RWPE2 (cell line): ENCODE measurements at regions not wholly inside any gene's neighbourhood (a gene's known extent, or its start where the extent isn't known, plus 50 kb on each side); places are given as distances from the start of the nearest gene placed in this dataset.

Experiments used
- ATAC-seq: fragments of 200-7000 bp; cut with Tn5 transposase; 3 replicates; pipeline ENCODE4 v1.9.1; 2021; ENCODE audit warnings: low read depth
- DNase-seq: peaks from one replicate; pipeline ENCODE4 v3.0.0-alpha.2; 2020; ENCODE audit warnings: low spot score
- H3K27ac ChIP-seq: fragments of 450-650 bp; 2 replicates; pipeline ENCODE4 v1.5.1; 2017; ENCODE audit warnings: mild to moderate bottlenecking; ENCODE audit not compliant: poor library complexity, severe bottlenecking
- H3K27me3 ChIP-seq: fragments of 250-450 bp; sonication (Bioruptor Pico); 2 replicates; pipeline ENCODE4 v1.5.1; 2021; ENCODE audit warnings: mild to moderate bottlenecking, moderate library complexity; ENCODE audit not compliant: insufficient read depth, poor library complexity, severe bottlenecking
- H3K36me3 ChIP-seq: fragments of 250-450 bp; sonication (Bioruptor Pico); 2 replicates; pipeline ENCODE4 v1.5.1; 2020; ENCODE audit warnings: low read depth, mild to moderate bottlenecking, moderate library complexity
- H3K4me1 ChIP-seq: fragments of 250-450 bp; sonication (Bioruptor Pico); 2 replicates; pipeline ENCODE4 v1.5.1; 2021; ENCODE audit warnings: mild to moderate bottlenecking, moderate library complexity; ENCODE audit not compliant: insufficient read depth, poor library complexity, severe bottlenecking
- H3K4me3 ChIP-seq: fragments of 250-450 bp; sonication (Bioruptor Pico); 2 replicates; pipeline ENCODE4 v1.5.1; 2021; ENCODE audit warnings: mild to moderate bottlenecking, moderate library complexity; ENCODE audit not compliant: severe bottlenecking
- H3K9me3 ChIP-seq: fragments of 250-450 bp; sonication (Bioruptor Pico); 2 replicates; pipeline ENCODE4 v1.5.1; 2021; ENCODE audit warnings: mild to moderate bottlenecking, moderate library complexity; ENCODE audit not compliant: severe bottlenecking
- TF ChIP-seq, protein P1 (sequence below): fragments of 450-650 bp; IDR thresholded peaks from one replicate; pipeline ENCODE4 v1.5.1; 2017; ENCODE audit warnings: mild to moderate bottlenecking, moderate library complexity; ENCODE audit not compliant: poor library complexity, severe bottlenecking

DNA sequence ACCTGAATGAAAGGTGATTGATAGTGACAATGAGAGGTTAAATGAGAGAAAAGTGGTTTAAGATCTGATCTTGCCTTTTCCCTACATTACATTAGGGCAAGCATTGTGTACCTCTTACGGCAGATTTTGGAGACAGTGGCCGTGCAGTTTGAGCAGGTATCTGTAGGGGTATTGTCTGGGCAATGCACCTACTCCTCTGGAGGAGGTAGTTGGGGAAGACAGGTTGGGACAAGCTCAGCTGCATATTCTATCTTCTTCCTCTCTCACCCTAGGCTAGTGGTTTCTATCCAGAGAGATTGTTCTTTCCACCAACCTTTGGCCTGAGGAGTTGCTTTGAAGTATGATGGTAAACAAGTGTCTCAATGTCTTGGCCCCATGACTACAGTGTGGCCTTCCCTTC lies 323.2 kb downstream of the CYP26B1 start:
- no peak overlapping the region for H3K27ac ChIP-seq
- no peak overlapping the region for H3K4me3 ChIP-seq
- no peak for ATAC-seq
- DNase-seq = no peak
- TF ChIP-seq, protein P1, sequence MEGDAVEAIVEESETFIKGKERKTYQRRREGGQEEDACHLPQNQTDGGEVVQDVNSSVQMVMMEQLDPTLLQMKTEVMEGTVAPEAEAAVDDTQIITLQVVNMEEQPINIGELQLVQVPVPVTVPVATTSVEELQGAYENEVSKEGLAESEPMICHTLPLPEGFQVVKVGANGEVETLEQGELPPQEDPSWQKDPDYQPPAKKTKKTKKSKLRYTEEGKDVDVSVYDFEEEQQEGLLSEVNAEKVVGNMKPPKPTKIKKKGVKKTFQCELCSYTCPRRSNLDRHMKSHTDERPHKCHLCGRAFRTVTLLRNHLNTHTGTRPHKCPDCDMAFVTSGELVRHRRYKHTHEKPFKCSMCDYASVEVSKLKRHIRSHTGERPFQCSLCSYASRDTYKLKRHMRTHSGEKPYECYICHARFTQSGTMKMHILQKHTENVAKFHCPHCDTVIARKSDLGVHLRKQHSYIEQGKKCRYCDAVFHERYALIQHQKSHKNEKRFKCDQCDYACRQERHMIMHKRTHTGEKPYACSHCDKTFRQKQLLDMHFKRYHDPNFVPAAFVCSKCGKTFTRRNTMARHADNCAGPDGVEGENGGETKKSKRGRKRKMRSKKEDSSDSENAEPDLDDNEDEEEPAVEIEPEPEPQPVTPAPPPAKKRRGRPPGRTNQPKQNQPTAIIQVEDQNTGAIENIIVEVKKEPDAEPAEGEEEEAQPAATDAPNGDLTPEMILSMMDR = no peak
- H3K4me1 ChIP-seq = no peaks in the 10 kb centered on the region
- H3K36me3 ChIP-seq = no peaks in the 10 kb centered on the region
- no peaks in the 10 kb centered on the region for H3K27me3 ChIP-seq
- no peaks in the 10 kb centered on the region for H3K9me3 ChIP-seq

DNA sequence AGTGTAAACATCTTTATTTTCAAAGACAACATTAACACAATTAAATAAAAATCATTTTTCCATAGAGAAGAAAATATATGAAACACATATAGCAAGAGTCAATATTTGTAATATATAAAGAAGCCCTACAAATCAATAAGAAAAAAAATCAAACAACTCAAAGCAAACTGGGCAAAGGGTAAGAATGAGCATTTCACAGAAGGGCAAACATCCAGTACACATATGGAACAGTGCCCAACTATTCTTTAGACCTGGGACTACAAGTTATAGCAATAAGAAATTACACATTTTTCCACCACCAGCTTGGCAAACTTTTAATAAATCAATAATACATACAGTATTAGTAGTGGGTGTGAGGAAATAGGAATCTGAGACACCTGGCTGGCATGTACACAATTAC lies 324.1 kb downstream of the CYP26B1 start:
- Histone ChIP-seq H3K27ac (no peak overlapping the region), H3K4me3 (no peak overlapping the region), H3K4me1 (no peaks in the 10 kb centered on the region), H3K9me3 (no peaks in the 10 kb centered on the region), H3K27me3 (no peaks in the 10 kb centered on the region), H3K36me3 (no peaks in the 10 kb centered on the region)
- DNase-seq = no peak
- no peak for ATAC-seq
- TF ChIP-seq, protein P1 = no peak

DNA sequence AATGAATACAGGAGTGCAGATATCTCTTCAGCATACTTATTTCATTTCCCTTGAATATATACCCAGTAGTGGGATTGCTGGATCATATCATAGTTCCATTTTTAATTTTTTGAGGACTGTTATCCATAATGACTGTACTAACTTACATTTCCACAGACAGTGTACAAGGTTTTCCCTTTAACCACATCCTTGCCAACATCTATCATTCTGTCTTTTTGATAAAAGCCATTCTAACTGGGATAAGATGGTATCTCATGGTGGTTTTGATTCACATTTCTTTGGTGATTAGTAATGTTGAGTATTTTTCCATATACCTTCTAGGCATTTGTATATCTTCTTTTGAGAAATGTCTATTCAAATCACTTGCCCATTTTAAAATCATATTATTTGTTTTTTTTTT lies 325.2 kb downstream of the CYP26B1 start:
- TF ChIP-seq, protein P1 = no peak
- Histone ChIP-seq H3K36me3 (no peaks in the 10 kb centered on the region), H3K27ac (no peak overlapping the region), H3K9me3 (no peaks in the 10 kb centered on the region), H3K27me3 (no peaks in the 10 kb centered on the region), H3K4me1 (no peaks in the 10 kb centered on the region), H3K4me3 (no peak overlapping the region)
- DNase-seq = no peak
- ATAC-seq = no peak

DNA sequence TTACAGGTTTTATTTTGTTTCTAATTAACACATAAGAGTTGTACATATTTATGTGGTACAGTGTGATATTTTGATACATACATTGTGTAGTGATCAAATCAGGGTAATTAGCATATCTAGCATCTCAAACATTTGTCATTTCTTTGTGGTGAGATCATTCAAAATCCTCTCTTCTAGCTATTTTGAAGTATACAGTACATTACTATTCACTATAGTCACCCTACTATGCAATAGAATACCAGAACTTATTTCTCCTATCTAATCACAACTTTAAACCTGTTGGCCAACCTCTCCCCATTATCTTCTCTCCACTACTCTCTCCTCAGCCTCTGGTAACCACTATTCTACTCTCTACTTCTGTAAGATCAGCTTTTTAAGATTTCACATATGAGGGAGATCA lies 325.8 kb downstream of the CYP26B1 start:
- H3K27ac ChIP-seq = no peak overlapping the region
- TF ChIP-seq, protein P1 = no peak
- no peak for DNase-seq

DNA sequence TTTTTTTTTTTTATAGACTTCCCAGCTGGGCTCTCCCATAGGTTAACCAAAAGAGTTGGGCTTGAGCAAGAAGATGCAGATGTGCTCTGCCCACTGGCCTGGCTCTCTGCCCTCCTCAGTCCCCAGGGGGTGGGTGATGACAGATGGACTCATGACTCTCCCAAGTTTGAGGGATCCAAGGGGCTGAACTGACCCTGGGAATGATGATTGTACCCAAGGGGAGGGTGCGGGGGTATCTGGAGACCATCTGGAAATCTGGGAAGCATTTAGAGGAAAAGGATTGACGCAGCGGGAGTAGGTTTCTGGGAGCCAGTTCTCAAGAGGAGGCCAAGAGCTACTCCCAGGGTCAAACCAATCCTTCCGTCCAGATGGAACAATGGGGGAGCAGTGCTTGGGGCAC lies 330.8 kb downstream of the CYP26B1 start:
- TF ChIP-seq, protein P1 = no peak
- no peaks in the 10 kb centered on the region for H3K9me3 ChIP-seq
- ATAC-seq = no peak
- no peaks in the 10 kb centered on the region for H3K27me3 ChIP-seq
- no peak for DNase-seq
- no peaks in the 10 kb centered on the region for H3K36me3 ChIP-seq
- no peak overlapping the region for H3K4me3 ChIP-seq
- no peak overlapping the region for H3K27ac ChIP-seq
- no peaks in the 10 kb centered on the region for H3K4me1 ChIP-seq

More for the DNA sequence above, 325.8 kb downstream of the CYP26B1 start:
- Histone ChIP-seq H3K27me3 (no peaks in the 10 kb centered on the region), H3K9me3 (no peaks in the 10 kb centered on the region), H3K4me3 (no peak overlapping the region), H3K36me3 (no peaks in the 10 kb centered on the region), H3K4me1 (no peaks in the 10 kb centered on the region)
- no peak for ATAC-seq
